A673 (cell line): ENCODE measurements at regions not wholly inside any gene's neighbourhood (a gene's known extent, or its start where the extent isn't known, plus 50 kb on each side); places are given as distances from the start of the nearest gene placed in this dataset.

Source experiments
- BruUV-seq: library from RNA; stranded (reverse); fragments of 400-500 nt; replicated peaks from 2 replicates; lab custom pipeline; 2021; lab: Mats Ljungman, UMichigan
- CTCF ChIA-PET: fragments of 300-600 bp; sonication (Branson Sonifier 250); formaldehyde crosslinking; loops from one replicate; lab custom pipeline; 2022; ENCODE audit warnings: antibody characterized with exemption; lab: Charles Lee
- POLR2A ChIA-PET: fragments of 300-600 bp; sonication (Branson Sonifier 250); formaldehyde crosslinking; loops from one replicate; lab custom pipeline; 2022; ENCODE audit warnings: antibody characterized with exemption; ENCODE audit not compliant: low non-redundant PET; lab: Charles Lee
- DNase-seq: peaks from one replicate; pipeline ENCODE4 v3.0.0-alpha.2; 2015; ENCODE audit warnings: low spot score
- H3K27ac ChIP-seq: fragments of 200-600 bp; sonication (generic); 2 replicates; pipeline ENCODE4 v1.5.1; 2016; ENCODE audit warnings: mixed run types, low read depth, mild to moderate bottlenecking, mixed read lengths, antibody characterized with exemption, low read length; ENCODE audit not compliant: poor library complexity, severe bottlenecking
- H3K27me3 ChIP-seq: fragments of 200-600 bp; sonication (generic); replicated peaks from 2 replicates; pipeline ENCODE4 v1.6.1; 2017; ENCODE audit warnings: mixed run types, low read depth, mild to moderate bottlenecking, mixed read lengths, antibody characterized with exemption, low read length; ENCODE audit not compliant: insufficient read depth, poor library complexity
- H3K36me3 ChIP-seq: fragments of 200-600 bp; sonication (generic); 2 replicates; pipeline ENCODE4 v1.6.1; 2016; ENCODE audit warnings: mixed run types, mild to moderate bottlenecking, mixed read lengths, antibody characterized with exemption, low read length; ENCODE audit not compliant: insufficient read depth, poor library complexity, severe bottlenecking
- H3K4me1 ChIP-seq: fragments of 200-600 bp; sonication (generic); 2 replicates; pipeline ENCODE4 v1.6.1; 2017; ENCODE audit warnings: mixed run types, mild to moderate bottlenecking, mixed read lengths, antibody characterized with exemption, low read length; ENCODE audit not compliant: insufficient read depth, poor library complexity, severe bottlenecking
- H3K4me3 ChIP-seq: fragments of 200-600 bp; sonication (generic); 2 replicates; pipeline ENCODE4 v1.5.1; 2016; ENCODE audit warnings: low read depth, mixed run types, mild to moderate bottlenecking, mixed read lengths, low read length; ENCODE audit not compliant: poor library complexity, severe bottlenecking
- H3K9me3 ChIP-seq: fragments of 200-600 bp; sonication (generic); 2 replicates; pipeline ENCODE4 v1.6.1; 2016; ENCODE audit warnings: mixed run types, low read depth, mild to moderate bottlenecking, mixed read lengths, antibody characterized with exemption, low read length; ENCODE audit not compliant: poor library complexity, severe bottlenecking
- CTCF ChIP-seq: fragments of 300-800, 200-600 bp; sonication (generic); conservative IDR thresholded peaks from 2 replicates; pipeline ENCODE4 v1.5.1; 2017; ENCODE audit warnings: low read depth, mild to moderate bottlenecking, antibody characterized with exemption, low read length, moderate library complexity, mixed read lengths
- EZH2 ChIP-seq: fragments of 200-600 bp; sonication (generic); IDR thresholded peaks from 2 replicates; pipeline ENCODE4 v1.6.1; 2017; ENCODE audit warnings: borderline replicate concordance, low read depth, mild to moderate bottlenecking, mixed read lengths, antibody characterized with exemption, low read length; ENCODE audit not compliant: poor library complexity, severe bottlenecking
- intact Hi-C: fragments of 100-400 bp; cut with micrococcal nuclease; formaldehyde crosslinking; loops from one replicate; pipeline ENCODE4 v1.10.0; 2022; ENCODE audit not compliant: unreplicated experiment

DNA sequence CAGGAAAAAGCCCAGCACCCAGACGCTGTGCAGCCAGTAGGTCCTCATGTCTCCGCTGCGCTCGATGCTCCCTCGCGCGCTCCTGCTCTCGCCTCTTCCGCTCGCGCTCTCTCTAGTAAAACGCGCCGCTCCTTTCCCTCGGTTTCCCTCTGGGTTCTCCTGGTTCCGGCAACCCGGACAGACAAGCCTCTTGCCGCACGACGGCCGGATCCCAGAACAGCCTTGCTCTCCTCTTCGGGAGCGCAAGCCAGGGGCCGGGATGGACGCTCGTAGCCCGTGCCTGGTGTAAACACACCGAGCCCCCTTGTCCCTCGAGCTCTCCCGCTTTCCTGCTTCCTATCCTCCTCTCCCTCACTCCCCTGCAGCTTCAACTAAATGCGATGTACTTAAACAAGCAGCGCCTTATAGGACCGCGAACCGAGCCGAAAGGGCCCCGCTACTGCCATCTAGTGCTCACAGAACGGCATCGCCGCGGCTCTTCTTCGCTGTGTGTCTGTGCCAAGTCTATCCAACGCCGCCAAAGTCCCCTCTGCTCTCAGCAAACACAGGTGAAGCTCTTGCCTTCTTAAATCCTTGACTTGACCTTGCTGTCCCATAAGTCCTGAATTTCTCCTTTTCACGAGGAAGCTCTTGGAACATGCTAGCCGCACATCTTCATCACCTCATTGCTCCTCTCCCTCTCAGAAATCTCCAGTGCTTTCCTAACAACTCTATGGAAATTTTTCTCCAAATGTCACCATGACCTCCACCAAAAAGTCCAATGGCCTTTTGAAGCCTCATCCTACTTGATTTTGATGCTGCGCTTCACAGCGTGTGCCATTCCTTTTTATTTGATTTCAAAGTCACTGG, 1037.2 kb downstream of the IGSF11 start:
- no peak overlapping the region for H3K27ac ChIP-seq
- intact Hi-C loops, result loop anchor here (2.0 to 10.0 kb wide), 7 partner anchors 273 to 1227 kb away; no protein-coding TSS in a partner anchor
- DNase-seq, result peak; percentile 89

DNA sequence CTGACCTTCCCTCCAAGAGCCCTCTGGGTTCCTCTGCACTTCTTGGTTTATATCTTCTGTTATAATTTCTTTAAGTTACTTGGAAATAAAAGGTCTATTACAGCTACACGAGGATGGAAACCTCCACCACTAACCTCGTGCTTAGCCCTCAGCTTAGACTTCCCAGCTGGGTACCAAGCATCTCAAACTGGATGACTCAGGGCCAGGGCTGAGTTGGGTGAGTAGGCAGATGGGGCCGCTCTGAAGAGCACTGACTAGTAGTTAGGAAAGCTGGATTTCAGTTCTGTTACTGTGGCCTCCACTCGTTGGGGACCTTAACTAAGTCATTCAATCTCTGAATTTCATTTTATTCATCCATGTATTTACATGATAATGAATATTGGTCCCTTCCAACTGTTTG, 1036.6 kb downstream of the IGSF11 start:
- H3K9me3 ChIP-seq, result no peaks in the 10 kb centered on the region
- no peaks in the 10 kb centered on the region for H3K4me1 ChIP-seq
- no peak overlapping the region for H3K27ac ChIP-seq
- ChIA-PET POLR2A (no interaction called here), CTCF (no interaction called here)
- intact Hi-C loops, result loop anchor here (5.0 to 10.0 kb wide), 6 partner anchors 273 to 1133 kb away; no protein-coding TSS in a partner anchor
- DNase-seq, result peak; percentile 21
- no peaks in the 10 kb centered on the region for H3K36me3 ChIP-seq
- TF ChIP-seq EZH2, result no peak
- H3K27me3 ChIP-seq, result no peaks in the 10 kb centered on the region
- BruUV-seq, result no TSS peak
- no peak overlapping the region for H3K4me3 ChIP-seq

More for the DNA sequence above, 1037.2 kb downstream of the IGSF11 start:
- Histone ChIP-seq H3K27me3 (no peaks in the 10 kb centered on the region), H3K36me3 (no peaks in the 10 kb centered on the region), H3K4me3 (peak overlapping the region; percentile 51), H3K9me3 (no peaks in the 10 kb centered on the region), H3K4me1 (no peaks in the 10 kb centered on the region)
- ChIA-PET POLR2A (no interaction called here), CTCF (interaction anchor here (0.5 to 0.7 kb wide), 5 partner anchors 140 to 1383 kb away, joined by 3 to 4 read pairs (median 3); no protein-coding TSS in a partner anchor)
- no TSS peak for BruUV-seq
- TF ChIP-seq CTCF (peak; percentile 90), EZH2 (no peak)

- H3K4me3 ChIP-seq, result no peak overlapping the region
- DNase-seq, result no peak
- no TSS peak for BruUV-seq
- POLR2A ChIA-PET, result no interaction called here
- no peaks in the 10 kb centered on the region for H3K27me3 ChIP-seq
- CTCF ChIA-PET, result no interaction called here
- TF ChIP-seq EZH2, result no peak
- TF ChIP-seq CTCF, result no peak
- intact Hi-C loops, result no loop called here
- H3K4me1 ChIP-seq, result no peaks in the 10 kb centered on the region
- no peaks in the 10 kb centered on the region for H3K36me3 ChIP-seq
- H3K9me3 ChIP-seq, result no peaks in the 10 kb centered on the region
- H3K27ac ChIP-seq, result no peak overlapping the region
Observed at GRCh38 chr3:118000219-118000618, 1034.4 kb downstream of the IGSF11 start.
